WTC11 (cell line): ENCODE measurements at regions not wholly inside any gene's neighbourhood (a gene's known extent, or its start where the extent isn't known, plus 50 kb on each side); places are given as distances from the start of the nearest gene placed in this dataset.

Source experiments
- ATAC-seq: fragments of 200-7000 bp; cut with Tn5 transposase; 2 replicates; pipeline ENCODE4 v1.10.0; 2021; ENCODE audit warnings: mild to moderate bottlenecking, moderate library complexity
- CTCF ChIA-PET: fragments of 300-600 bp; sonication (Branson Sonifier 250); formaldehyde crosslinking; loops from one replicate; lab custom pipeline; 2021; ENCODE audit warnings: antibody characterized with exemption; lab: Charles Lee
- POLR2A ChIA-PET: fragments of 350-600 bp; sonication (Branson Sonifier 250); formaldehyde crosslinking; loops from one replicate; lab custom pipeline; 2021; ENCODE audit warnings: antibody characterized with exemption; lab: Charles Lee
- DNase-seq: peaks from one replicate; pipeline ENCODE4 v3.0.0; 2021; ENCODE audit warnings: low spot score
- H3K27ac Mint-ChIP-seq: 2 replicates; pipeline ENCODE4 v1.8.0; 2021; ENCODE audit warnings: mixed read lengths
- H3K27me3 Mint-ChIP-seq: 2 replicates; pipeline ENCODE4 v1.8.0; 2021; ENCODE audit warnings: low read depth, mild to moderate bottlenecking, moderate library complexity, mixed read lengths
- H3K36me3 Mint-ChIP-seq: 2 replicates; pipeline ENCODE4 v1.8.0; 2021; ENCODE audit warnings: mixed read lengths
- H3K4me1 Mint-ChIP-seq: 2 replicates; pipeline ENCODE4 v1.8.0; 2022; ENCODE audit warnings: mixed read lengths
- H3K4me3 Mint-ChIP-seq: 2 replicates; pipeline ENCODE4 v1.8.0; 2021; ENCODE audit warnings: mild to moderate bottlenecking, moderate library complexity, mixed read lengths
- H3K9me3 Mint-ChIP-seq: 2 replicates; pipeline ENCODE4 v1.8.0; 2021; ENCODE audit warnings: mixed read lengths
- ARID4B ChIP-seq: sonication (generic); formaldehyde crosslinking; IDR thresholded peaks from 2 replicates; pipeline ENCODE4 v1.8.0; 2023; ENCODE audit warnings: missing genetic modification reagents, mild to moderate bottlenecking, borderline replicate concordance
- ATF1 ChIP-seq: sonication (generic); formaldehyde crosslinking; IDR thresholded peaks from 2 replicates; pipeline ENCODE4 v1.8.1; 2023; ENCODE audit warnings: mild to moderate bottlenecking, moderate library complexity, missing genetic modification reagents
- EMX1 ChIP-seq: fragments of 250-450 bp; sonication (Bioruptor Pico); IDR thresholded peaks from 2 replicates; pipeline ENCODE4 v1.8.0; 2021; ENCODE audit warnings: mild to moderate bottlenecking
- ESRRA ChIP-seq: sonication (generic); formaldehyde crosslinking; IDR thresholded peaks from 2 replicates; pipeline ENCODE4 v1.8.1; 2022; ENCODE audit warnings: mild to moderate bottlenecking, missing genetic modification reagents, borderline replicate concordance
- FOXP1 ChIP-seq: sonication (generic); formaldehyde crosslinking; IDR thresholded peaks from 2 replicates; pipeline ENCODE4 v1.8.0; 2022; ENCODE audit warnings: missing genetic modification reagents, mild to moderate bottlenecking, moderate library complexity, borderline replicate concordance
- GTF2I ChIP-seq: fragments of 250-450 bp; sonication (Bioruptor Pico); conservative IDR thresholded peaks from 2 replicates; pipeline ENCODE4 v1.4.0; 2021; ENCODE audit warnings: mild to moderate bottlenecking
- NR1H2 ChIP-seq: sonication (generic); formaldehyde crosslinking; IDR thresholded peaks from 2 replicates; pipeline ENCODE4 v1.9.0; 2021; ENCODE audit warnings: mild to moderate bottlenecking, moderate library complexity, missing genetic modification reagents
- RORB ChIP-seq: fragments of 250-450 bp; sonication (Bioruptor Pico); IDR thresholded peaks from 2 replicates; pipeline ENCODE4 v1.9.0; 2021; ENCODE audit warnings: mild to moderate bottlenecking
- SMAD3 ChIP-seq: sonication (generic); formaldehyde crosslinking; IDR thresholded peaks from 2 replicates; pipeline ENCODE4 v1.8.0; 2022; ENCODE audit warnings: missing genetic modification reagents, mild to moderate bottlenecking, borderline replicate concordance
- TEAD4 ChIP-seq: sonication (generic); formaldehyde crosslinking; IDR thresholded peaks from 2 replicates; pipeline ENCODE4 v1.8.0; 2022; ENCODE audit warnings: mild to moderate bottlenecking, missing genetic modification reagents
- ZBTB21 ChIP-seq: sonication (generic); formaldehyde crosslinking; IDR thresholded peaks from 2 replicates; pipeline ENCODE4 v1.8.1; 2023; ENCODE audit warnings: mild to moderate bottlenecking, missing genetic modification reagents, borderline replicate concordance
- ZNF232 ChIP-seq: sonication (generic); formaldehyde crosslinking; IDR thresholded peaks from 2 replicates; pipeline ENCODE4 v1.8.0; 2022; ENCODE audit warnings: mild to moderate bottlenecking, missing genetic modification reagents
- ZNF263 ChIP-seq: sonication (generic); formaldehyde crosslinking; IDR thresholded peaks from 2 replicates; pipeline ENCODE4 v1.8.1; 2022; ENCODE audit warnings: low read depth, mild to moderate bottlenecking, moderate library complexity, missing genetic modification reagents
- ZNF416 ChIP-seq: fragments of 250-450 bp; sonication (Bioruptor Pico); IDR thresholded peaks from 2 replicates; pipeline ENCODE4 v1.9.0; 2021; ENCODE audit warnings: mild to moderate bottlenecking, inconsistent platforms
- ZNF423 ChIP-seq: fragments of 250-450 bp; sonication (Bioruptor Pico); IDR thresholded peaks from 2 replicates; pipeline ENCODE4 v2.1.2; 2022; ENCODE audit warnings: mild to moderate bottlenecking, moderate library complexity
- TF ChIP-seq, protein P1 (sequence below): sonication (generic); formaldehyde crosslinking; IDR thresholded peaks from 2 replicates; pipeline ENCODE4 v1.8.0; 2022; ENCODE audit warnings: mild to moderate bottlenecking, missing genetic modification reagents
- TF ChIP-seq, protein P2 (sequence below): fragments of 250-450 bp; sonication (Bioruptor Pico); IDR thresholded peaks from 2 replicates; pipeline ENCODE4 v1.9.0; 2021; ENCODE audit warnings: moderate library complexity, mild to moderate bottlenecking, inconsistent platforms, borderline replicate concordance
- TF ChIP-seq, protein P3 (sequence below): sonication (generic); formaldehyde crosslinking; IDR thresholded peaks from 2 replicates; pipeline ENCODE4 v1.8.1; 2022; ENCODE audit warnings: low read depth, missing genetic modification reagents, borderline replicate concordance
- TF ChIP-seq, protein P4 (sequence below): sonication (generic); formaldehyde crosslinking; IDR thresholded peaks from 2 replicates; pipeline ENCODE4 v1.8.1; 2023; ENCODE audit warnings: mild to moderate bottlenecking, missing genetic modification reagents, borderline replicate concordance
- TF ChIP-seq, protein P5 (sequence below): fragments of 250-450 bp; sonication (Bioruptor Pico); IDR thresholded peaks from 2 replicates; pipeline ENCODE4 v1.8.0; 2021; ENCODE audit warnings: mild to moderate bottlenecking
- TF ChIP-seq, protein P6 (sequence below): sonication (generic); formaldehyde crosslinking; IDR thresholded peaks from 2 replicates; pipeline ENCODE4 v1.8.1; 2022; ENCODE audit warnings: mild to moderate bottlenecking, missing genetic modification reagents, moderate library complexity, borderline replicate concordance

GRCh38 chr11:15728207-15728606 lies 613.5 kb downstream of the INSC start (continued):
- TF ChIP-seq, protein P1, sequence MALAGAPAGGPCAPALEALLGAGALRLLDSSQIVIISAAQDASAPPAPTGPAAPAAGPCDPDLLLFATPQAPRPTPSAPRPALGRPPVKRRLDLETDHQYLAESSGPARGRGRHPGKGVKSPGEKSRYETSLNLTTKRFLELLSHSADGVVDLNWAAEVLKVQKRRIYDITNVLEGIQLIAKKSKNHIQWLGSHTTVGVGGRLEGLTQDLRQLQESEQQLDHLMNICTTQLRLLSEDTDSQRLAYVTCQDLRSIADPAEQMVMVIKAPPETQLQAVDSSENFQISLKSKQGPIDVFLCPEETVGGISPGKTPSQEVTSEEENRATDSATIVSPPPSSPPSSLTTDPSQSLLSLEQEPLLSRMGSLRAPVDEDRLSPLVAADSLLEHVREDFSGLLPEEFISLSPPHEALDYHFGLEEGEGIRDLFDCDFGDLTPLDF (CRISPR knock-in tag): no peak
- TF ChIP-seq SMAD3 (CRISPR knock-in tag): no peak
- TF ChIP-seq, protein P2, sequence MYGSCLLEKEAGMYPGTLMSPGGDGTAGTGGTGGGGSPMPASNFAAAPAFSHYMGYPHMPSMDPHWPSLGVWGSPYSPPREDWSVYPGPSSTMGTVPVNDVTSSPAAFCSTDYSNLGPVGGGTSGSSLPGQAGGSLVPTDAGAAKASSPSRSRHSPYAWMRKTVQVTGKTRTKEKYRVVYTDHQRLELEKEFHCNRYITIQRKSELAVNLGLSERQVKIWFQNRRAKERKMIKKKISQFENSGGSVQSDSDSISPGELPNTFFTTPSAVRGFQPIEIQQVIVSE (CRISPR knock-in tag): no peak

DNA sequence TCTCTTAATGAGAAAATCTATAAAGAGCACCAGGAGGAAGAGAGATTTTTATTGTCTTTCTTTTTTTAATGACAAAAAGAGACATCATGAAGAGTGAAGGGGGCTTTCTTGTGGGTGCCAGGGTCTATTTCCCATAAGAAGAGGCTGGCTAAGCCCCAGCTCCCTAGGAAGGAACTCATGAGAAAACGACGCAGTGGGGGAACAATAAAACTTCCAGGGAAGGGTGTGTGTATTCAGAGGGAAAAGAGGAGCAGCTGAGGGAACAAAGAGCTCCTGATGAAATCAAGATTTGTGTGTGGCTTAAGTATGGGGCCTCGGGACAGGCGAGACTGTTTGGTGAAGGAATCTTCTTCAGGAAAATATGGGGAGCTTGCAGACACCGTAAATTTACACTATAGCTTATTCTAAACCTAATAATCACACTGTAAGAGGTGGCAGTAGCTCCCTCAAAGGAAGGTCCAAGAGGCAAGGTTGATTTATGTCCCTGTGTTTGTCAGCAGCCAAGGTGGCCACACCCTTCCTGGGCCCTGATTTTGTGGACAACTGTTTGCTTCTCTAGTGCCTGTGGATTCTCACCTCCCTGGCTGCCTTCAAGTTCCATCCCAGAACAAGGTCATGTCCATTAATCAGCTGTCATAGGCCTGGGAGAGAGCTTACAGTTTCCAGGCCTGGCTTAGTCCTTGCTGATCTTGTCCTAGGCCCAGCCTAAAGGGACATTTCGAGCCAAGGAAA lies 615.7 kb downstream of the INSC start:
- peak; percentile 72 for ATAC-seq
- Mint-ChIP-seq H3K27me3 (peaks cover 4% of the 10 kb centered on the region), H3K27ac (no peak overlapping the region), H3K4me1 (peaks cover 17% of the 10 kb centered on the region), H3K36me3 (no peaks in the 10 kb centered on the region), H3K9me3 (peaks cover 4% of the 10 kb centered on the region; the same call in 1 of the 2 replicates), H3K4me3 (no peak overlapping the region)
- POLR2A ChIA-PET: no interaction called here
- DNase-seq: no peak
- CTCF ChIA-PET: interaction anchor here (0.6 to 1.3 kb wide), 2 partner anchors 9 to 78 kb away, joined by 3 read pairs; no protein-coding TSS in a partner anchor
- TF ChIP-seq, protein P3, sequence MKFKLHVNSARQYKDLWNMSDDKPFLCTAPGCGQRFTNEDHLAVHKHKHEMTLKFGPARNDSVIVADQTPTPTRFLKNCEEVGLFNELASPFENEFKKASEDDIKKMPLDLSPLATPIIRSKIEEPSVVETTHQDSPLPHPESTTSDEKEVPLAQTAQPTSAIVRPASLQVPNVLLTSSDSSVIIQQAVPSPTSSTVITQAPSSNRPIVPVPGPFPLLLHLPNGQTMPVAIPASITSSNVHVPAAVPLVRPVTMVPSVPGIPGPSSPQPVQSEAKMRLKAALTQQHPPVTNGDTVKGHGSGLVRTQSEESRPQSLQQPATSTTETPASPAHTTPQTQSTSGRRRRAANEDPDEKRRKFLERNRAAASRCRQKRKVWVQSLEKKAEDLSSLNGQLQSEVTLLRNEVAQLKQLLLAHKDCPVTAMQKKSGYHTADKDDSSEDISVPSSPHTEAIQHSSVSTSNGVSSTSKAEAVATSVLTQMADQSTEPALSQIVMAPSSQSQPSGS (CRISPR knock-in tag): no peak
- TF ChIP-seq, protein P4, sequence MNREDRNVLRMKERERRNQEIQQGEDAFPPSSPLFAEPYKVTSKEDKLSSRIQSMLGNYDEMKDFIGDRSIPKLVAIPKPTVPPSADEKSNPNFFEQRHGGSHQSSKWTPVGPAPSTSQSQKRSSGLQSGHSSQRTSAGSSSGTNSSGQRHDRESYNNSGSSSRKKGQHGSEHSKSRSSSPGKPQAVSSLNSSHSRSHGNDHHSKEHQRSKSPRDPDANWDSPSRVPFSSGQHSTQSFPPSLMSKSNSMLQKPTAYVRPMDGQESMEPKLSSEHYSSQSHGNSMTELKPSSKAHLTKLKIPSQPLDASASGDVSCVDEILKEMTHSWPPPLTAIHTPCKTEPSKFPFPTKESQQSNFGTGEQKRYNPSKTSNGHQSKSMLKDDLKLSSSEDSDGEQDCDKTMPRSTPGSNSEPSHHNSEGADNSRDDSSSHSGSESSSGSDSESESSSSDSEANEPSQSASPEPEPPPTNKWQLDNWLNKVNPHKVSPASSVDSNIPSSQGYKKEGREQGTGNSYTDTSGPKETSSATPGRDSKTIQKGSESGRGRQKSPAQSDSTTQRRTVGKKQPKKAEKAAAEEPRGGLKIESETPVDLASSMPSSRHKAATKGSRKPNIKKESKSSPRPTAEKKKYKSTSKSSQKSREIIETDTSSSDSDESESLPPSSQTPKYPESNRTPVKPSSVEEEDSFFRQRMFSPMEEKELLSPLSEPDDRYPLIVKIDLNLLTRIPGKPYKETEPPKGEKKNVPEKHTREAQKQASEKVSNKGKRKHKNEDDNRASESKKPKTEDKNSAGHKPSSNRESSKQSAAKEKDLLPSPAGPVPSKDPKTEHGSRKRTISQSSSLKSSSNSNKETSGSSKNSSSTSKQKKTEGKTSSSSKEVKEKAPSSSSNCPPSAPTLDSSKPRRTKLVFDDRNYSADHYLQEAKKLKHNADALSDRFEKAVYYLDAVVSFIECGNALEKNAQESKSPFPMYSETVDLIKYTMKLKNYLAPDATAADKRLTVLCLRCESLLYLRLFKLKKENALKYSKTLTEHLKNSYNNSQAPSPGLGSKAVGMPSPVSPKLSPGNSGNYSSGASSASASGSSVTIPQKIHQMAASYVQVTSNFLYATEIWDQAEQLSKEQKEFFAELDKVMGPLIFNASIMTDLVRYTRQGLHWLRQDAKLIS (CRISPR knock-in tag): no peak
- TF ChIP-seq ZNF416 (CRISPR knock-in tag) (no peak), GTF2I (no peak), ZBTB21 (CRISPR knock-in tag) (no peak), ATF1 (no peak), FOXP1 (CRISPR knock-in tag) (no peak), EMX1 (CRISPR knock-in tag) (no peak), ZNF423 (no peak), ARID4B (CRISPR knock-in tag) (no peak), NR1H2 (CRISPR knock-in tag) (no peak), RORB (CRISPR knock-in tag) (no peak), ESRRA (no peak), TEAD4 (CRISPR knock-in tag) (no peak), ZNF232 (CRISPR knock-in tag) (no peak), ZNF263 (no peak)
- TF ChIP-seq, protein P5, sequence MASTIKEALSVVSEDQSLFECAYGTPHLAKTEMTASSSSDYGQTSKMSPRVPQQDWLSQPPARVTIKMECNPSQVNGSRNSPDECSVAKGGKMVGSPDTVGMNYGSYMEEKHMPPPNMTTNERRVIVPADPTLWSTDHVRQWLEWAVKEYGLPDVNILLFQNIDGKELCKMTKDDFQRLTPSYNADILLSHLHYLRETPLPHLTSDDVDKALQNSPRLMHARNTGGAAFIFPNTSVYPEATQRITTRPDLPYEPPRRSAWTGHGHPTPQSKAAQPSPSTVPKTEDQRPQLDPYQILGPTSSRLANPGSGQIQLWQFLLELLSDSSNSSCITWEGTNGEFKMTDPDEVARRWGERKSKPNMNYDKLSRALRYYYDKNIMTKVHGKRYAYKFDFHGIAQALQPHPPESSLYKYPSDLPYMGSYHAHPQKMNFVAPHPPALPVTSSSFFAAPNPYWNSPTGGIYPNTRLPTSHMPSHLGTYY (CRISPR knock-in tag): no peak
- TF ChIP-seq, protein P6, sequence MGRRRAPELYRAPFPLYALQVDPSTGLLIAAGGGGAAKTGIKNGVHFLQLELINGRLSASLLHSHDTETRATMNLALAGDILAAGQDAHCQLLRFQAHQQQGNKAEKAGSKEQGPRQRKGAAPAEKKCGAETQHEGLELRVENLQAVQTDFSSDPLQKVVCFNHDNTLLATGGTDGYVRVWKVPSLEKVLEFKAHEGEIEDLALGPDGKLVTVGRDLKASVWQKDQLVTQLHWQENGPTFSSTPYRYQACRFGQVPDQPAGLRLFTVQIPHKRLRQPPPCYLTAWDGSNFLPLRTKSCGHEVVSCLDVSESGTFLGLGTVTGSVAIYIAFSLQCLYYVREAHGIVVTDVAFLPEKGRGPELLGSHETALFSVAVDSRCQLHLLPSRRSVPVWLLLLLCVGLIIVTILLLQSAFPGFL (CRISPR knock-in tag): no peak
